Activated CD4-positive, alpha-beta T cell treated with anti-CD3 and anti-CD28 coated beads, Interleukin-2, Interleukin-6, amounts not matched to agents 100 ng/mL and 50 ng/mL, durations not matched to agents 16 hours and 8 hours (primary cell): ENCODE measurements at regions not wholly inside any gene's neighbourhood (a gene's known extent, or its start where the extent isn't known, plus 50 kb on each side); places are given as distances from the start of the nearest gene placed in this dataset.
"Not testable (repeated sequence)": the region's sequence is repeated elsewhere in the genome, so short reads cannot be mapped to it uniquely, and the experiment has no call there.

Experiments used
- DNase-seq: peaks from one replicate; pipeline ENCODE4 v3.0.0-alpha.2; 2020

- DNase-seq = not testable (repeated sequence)
These were observed 121.8 kb upstream of the SLC13A1 start for GRCh38 chr7:123321578-123321977.

- DNase-seq = no peak
These were observed 120.1 kb upstream of the SLC13A1 start for GRCh38 chr7:123319911-123320310.

- no peak for DNase-seq
These were observed 115.1 kb upstream of the SLC13A1 start for GRCh38 chr7:123314886-123315285.

GRCh38 chr7:123308254-123308951 lies 108.6 kb upstream of the SLC13A1 start:
- DNase-seq = no peak

DNA sequence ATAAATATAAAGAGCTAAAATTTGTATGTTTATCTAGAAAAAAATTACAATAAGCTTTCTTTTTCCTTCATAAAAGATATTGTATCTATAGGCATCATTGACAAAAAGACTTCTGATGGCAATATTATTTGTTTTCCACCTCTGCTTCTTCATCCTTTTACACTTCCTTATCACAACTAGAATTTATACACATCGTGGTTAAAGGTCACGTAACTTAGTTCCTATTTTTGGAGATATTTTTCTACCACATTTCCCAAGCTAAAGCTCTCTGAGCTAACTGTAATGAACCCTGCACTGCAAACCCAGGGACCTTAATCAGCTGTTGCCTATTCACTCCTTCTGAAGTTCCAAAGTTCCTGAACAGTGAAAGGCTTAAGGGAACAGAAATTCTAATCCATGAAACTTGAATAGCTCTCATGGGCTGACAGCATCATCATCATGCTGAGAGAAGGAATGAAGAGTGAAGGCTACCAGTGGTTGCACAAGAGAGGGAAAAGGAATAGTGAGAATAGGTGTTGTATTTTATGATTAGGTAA lies 106.1 kb upstream of the SLC13A1 start:
- DNase-seq = no peak

- DNase-seq = no peak
These were observed 104.2 kb upstream of the SLC13A1 start for GRCh38 chr7:123303926-123304325.

DNA sequence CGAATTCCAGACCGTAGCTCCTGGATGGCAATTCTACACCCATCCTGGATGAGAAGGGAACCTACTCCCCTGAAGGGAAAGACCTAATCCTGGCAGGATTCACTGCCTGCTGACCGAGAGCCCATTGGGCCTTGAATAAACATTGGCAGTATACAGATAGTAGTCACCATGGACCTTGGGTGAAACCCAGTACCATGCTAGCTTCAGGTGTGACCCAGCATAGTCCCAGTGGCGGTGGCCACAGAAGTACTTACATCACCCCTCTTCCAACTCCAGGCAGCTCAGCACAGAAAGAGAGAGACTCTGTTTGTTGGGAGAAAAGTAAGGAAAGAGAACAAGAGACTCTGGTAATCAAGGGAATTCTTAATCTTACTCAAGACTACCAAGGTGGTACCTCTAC lies 97.2 kb upstream of the SLC13A1 start:
- no peak for DNase-seq

GRCh38 chr7:123293710-123294109 lies 93.9 kb upstream of the SLC13A1 start:
- DNase-seq = no peak

DNA sequence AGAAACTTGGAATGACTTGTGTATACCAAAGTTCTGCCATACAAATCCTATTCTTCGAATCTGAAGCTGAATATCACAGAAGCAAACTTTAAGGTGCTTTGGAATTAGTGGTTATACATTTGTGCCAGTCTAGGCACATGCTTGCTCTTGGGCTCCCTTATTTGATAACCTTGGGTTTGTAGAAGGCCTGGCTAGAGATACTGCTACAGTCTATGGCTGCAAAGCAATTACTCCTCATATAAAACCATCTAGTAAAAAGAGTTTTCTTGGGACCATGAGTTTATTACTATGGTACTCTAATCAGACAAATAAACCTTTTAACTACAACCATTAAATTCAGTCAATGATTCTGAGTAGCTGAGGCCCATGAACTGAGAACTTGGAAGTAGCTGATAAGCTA lies 92.5 kb upstream of the SLC13A1 start:
- no peak for DNase-seq

DNA sequence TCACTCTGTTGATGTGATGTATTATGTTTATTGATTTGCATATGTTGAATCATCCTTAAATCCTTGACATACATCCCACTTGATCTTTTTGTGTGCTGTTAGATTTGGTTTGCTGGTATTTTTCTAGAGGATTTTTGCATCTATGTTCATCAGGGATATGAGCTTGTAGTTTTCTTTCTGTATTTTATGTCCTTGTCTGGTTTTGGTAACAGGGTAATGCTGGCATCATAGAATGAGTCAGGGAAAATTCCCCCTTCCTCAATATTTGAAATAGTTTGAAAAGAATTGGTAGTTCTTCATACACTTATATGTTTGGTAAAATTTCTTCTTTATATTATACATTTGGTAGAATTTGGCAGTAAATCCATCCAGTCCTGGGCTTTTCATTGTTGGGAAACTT lies 89.4 kb upstream of the SLC13A1 start:
- no peak for DNase-seq

GRCh38 chr7:123285076-123285700 lies 85.4 kb upstream of the SLC13A1 start:
- no peak for DNase-seq

GRCh38 chr7:123283373-123283772 lies 83.6 kb upstream of the SLC13A1 start:
- DNase-seq = no peak

GRCh38 chr7:123282181-123282580 lies 82.4 kb upstream of the SLC13A1 start:
- DNase-seq = no peak

- DNase-seq = no peak
These were observed 80.2 kb upstream of the SLC13A1 start for GRCh38 chr7:123279949-123280348.

- no peak for DNase-seq
These were observed 75.4 kb upstream of the SLC13A1 start for GRCh38 chr7:123275036-123275753.

GRCh38 chr7:123273185-123273584 lies 73.4 kb upstream of the SLC13A1 start:
- no peak for DNase-seq

- no peak for DNase-seq
These were observed 72.1 kb upstream of the SLC13A1 start for GRCh38 chr7:123271856-123272255.

- no peak for DNase-seq
These were observed 71.5 kb upstream of the SLC13A1 start for GRCh38 chr7:123271231-123271630.

DNA sequence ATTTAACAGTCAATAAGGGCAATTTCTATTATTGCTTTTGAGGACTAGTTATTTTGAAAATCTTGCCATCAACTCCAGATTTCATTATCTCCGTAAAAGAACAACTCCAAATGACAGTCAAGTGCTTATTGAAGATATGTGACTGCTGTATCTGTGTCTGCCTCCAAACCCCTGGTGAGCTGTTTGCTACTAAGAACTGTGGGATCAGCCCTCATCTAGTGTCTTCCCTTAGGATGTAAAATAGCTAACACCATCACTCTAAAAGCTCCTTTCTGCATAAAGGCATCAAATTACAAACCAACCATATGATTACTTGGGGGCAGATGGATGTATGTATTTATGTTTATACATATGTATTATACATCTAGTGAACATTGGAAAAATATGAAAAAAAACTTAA lies 70.8 kb upstream of the SLC13A1 start:
- DNase-seq = no peak

DNA sequence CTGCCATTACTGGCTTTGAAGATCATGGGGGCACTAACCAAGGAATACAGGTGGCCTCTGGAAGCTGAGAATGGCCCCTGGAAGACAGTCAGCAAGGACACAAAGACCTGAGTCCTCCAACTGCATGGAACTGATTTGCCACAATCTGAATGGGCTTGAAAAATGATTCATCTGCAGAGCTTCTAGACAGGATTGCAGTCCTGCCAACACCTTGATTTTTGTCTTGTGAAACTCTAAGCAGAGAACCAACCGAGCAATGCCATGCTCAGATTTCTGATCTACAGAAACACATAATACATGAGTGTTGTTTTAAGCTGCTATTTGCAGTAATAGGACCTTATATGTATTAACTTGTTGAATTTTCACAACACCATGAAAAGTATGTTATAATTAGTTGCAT lies 66.1 kb upstream of the SLC13A1 start:
- DNase-seq = no peak

DNA sequence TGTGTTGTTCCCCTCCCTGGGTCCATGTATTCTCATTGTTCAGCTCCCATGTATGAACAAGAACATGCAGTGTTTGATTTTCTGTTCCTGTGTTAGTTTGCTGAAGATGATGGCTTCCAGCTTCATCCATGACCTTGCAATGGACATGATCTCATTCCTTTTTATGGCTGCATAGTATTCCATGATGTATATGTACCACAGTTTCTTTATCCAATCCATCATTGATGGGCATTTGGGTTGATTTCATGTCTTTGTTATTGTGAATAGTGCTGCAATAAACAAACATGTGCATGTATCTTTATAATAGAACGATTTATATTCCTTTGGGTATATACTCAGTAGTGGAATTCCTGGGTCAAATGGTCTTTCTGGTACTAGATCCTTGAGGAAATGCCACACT lies 65.1 kb upstream of the SLC13A1 start:
- not testable (repeated sequence) for DNase-seq

DNA sequence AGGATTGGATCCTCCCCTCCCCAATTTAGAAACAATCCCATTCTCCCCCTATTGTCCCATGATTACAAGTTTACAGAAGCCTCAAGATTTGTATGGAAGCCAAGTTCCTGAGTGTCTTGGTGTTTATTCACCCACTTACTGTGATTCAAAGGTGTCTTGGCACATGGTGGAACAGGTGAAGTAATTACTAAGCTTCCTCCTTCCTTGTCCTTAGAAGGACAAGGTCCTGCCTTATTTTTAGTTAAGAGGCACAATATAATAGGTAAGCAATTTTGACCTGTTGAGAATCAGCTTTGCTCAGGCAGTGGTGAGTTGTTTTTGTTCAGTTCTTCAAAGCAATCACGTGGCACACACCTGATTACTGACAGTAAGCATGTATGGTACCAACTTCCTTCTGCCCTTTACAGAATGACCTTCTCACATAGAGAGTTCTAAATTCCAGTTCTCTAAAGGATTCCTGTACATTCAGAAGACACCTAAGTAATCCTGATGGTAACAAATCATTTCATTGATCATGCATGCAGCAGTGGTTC lies 60.7 kb upstream of the SLC13A1 start:
- no peak for DNase-seq

DNA sequence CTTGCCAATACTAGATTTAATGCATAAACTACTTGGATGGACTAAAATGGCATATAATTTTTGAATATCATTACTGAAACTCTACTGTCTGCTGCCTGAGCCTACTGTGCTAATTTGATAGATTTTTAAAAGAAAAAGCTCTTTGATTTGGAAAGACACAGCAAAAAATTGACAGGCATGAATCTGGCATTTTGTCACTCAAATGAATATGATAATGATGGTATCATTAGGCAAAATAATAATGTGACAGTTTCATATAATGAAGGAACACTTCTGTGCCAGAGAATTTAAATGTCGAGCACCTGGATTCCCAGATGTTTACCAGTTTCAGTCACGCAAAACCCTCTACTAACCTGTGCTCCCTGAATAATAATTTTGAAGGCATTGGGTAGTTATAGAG lies 60.0 kb upstream of the SLC13A1 start:
- DNase-seq = no peak
